ENCODE measurements at regions not wholly inside any gene's neighbourhood (a gene's known extent, or its start where the extent isn't known, plus 50 kb on each side); places are given as distances from the start of the nearest gene placed in this dataset.

DNA sequence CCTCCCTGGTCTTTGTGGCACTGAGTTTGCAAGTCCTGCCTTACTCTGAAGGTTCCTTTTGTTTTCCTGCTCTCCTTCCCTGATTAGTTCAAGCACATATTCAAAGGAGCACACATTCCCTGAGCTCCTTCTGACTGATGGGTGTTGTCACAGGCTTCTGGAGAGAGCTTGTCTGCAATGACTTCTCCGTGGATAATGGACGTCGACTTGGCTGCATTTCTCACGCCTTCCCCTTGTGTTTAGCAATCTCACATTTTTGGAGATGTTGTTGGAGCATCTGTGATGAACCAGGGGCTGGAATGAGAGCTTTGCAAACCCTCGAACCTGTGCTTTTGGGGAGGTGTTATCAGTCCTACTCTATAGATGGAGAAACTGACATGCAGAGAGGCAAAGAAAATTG, 375.4 kb upstream of the PROK2 start:
- POLR2A ChIA-PET, result no interaction called here
- no peak overlapping the region for H3K27ac ChIP-seq (ENCODE audit: low read length)
- H3K4me1 ChIP-seq (ENCODE audit: control insufficient read depth, insufficient read depth, low read length), result no peaks in the 10 kb centered on the region; the same call in 1 of the 2 replicates
- DNase-seq (ENCODE audit: low read depth, low spot score), result no peak
- no peak overlapping the region for H3K4me3 ChIP-seq (ENCODE audit: low read depth in 2 of 2, low read length in 2 of 2)
- TF ChIP-seq POLR2AphosphoS5 (IDR thresholded peaks at IDR 0.05; ENCODE audit: low read depth, low read length) (no peak), TCF7L2 (IDR thresholded peaks at IDR 0.05; ENCODE audit: low read depth, low read length) (no peak), SIN3A (IDR thresholded peaks at IDR 0.05; ENCODE audit: borderline replicate concordance, insufficient read depth, low read depth, low read length) (no peak)
- TF ChIP-seq, protein P1, sequence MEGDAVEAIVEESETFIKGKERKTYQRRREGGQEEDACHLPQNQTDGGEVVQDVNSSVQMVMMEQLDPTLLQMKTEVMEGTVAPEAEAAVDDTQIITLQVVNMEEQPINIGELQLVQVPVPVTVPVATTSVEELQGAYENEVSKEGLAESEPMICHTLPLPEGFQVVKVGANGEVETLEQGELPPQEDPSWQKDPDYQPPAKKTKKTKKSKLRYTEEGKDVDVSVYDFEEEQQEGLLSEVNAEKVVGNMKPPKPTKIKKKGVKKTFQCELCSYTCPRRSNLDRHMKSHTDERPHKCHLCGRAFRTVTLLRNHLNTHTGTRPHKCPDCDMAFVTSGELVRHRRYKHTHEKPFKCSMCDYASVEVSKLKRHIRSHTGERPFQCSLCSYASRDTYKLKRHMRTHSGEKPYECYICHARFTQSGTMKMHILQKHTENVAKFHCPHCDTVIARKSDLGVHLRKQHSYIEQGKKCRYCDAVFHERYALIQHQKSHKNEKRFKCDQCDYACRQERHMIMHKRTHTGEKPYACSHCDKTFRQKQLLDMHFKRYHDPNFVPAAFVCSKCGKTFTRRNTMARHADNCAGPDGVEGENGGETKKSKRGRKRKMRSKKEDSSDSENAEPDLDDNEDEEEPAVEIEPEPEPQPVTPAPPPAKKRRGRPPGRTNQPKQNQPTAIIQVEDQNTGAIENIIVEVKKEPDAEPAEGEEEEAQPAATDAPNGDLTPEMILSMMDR (IDR thresholded peaks at IDR 0.05), result no peak
- TF ChIP-seq, protein P2, sequence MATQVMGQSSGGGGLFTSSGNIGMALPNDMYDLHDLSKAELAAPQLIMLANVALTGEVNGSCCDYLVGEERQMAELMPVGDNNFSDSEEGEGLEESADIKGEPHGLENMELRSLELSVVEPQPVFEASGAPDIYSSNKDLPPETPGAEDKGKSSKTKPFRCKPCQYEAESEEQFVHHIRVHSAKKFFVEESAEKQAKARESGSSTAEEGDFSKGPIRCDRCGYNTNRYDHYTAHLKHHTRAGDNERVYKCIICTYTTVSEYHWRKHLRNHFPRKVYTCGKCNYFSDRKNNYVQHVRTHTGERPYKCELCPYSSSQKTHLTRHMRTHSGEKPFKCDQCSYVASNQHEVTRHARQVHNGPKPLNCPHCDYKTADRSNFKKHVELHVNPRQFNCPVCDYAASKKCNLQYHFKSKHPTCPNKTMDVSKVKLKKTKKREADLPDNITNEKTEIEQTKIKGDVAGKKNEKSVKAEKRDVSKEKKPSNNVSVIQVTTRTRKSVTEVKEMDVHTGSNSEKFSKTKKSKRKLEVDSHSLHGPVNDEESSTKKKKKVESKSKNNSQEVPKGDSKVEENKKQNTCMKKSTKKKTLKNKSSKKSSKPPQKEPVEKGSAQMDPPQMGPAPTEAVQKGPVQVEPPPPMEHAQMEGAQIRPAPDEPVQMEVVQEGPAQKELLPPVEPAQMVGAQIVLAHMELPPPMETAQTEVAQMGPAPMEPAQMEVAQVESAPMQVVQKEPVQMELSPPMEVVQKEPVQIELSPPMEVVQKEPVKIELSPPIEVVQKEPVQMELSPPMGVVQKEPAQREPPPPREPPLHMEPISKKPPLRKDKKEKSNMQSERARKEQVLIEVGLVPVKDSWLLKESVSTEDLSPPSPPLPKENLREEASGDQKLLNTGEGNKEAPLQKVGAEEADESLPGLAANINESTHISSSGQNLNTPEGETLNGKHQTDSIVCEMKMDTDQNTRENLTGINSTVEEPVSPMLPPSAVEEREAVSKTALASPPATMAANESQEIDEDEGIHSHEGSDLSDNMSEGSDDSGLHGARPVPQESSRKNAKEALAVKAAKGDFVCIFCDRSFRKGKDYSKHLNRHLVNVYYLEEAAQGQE (IDR thresholded peaks at IDR 0.05; ENCODE audit: insufficient read depth in 1 of 2, low read depth in 2 of 2, low read length in 1 of 2), result no peak
- no peaks in the 10 kb centered on the region for H3K36me3 ChIP-seq (ENCODE audit: control insufficient read depth, insufficient read depth, low read length)
- CTCF ChIA-PET, result no interaction called here
- H3K9me3 ChIP-seq (ENCODE audit: control insufficient read depth, insufficient read depth, low read depth, low read length), result no peaks in the 10 kb centered on the region
- no peaks in the 10 kb centered on the region for H3K27me3 ChIP-seq (ENCODE audit: control insufficient read depth, insufficient read depth, low read length)
- intact Hi-C loops (cut with micrococcal nuclease; ENCODE audit: unreplicated experiment) (no loop called here), in situ Hi-C loops (cut with HindIII; ENCODE audit: low pct_unique_long_range_greater_than_20kb, low sequenced_read_pairs) (no loop called here)
- BruUV-seq (replicated peaks), result no TSS peak
- no peak for ATAC-seq

DNA sequence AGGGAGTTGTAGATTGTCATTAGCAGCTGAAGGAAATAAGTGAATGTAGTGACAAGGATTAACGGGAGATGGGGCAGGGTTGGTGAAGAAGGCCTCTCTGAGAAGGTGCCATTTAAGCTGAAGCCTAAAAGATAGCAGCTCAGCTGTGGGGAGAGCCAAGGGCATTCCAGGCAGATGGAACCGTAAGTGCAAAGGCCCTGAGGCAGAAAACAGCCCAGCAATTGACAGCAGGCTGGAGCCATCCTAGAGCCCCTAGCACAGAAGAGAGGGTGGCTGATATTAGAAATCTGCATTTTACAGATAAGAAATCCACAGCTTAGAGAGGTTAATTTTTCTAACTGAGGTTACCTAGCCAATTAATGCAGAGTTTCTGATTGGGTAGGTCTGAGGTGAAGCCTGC, 374.5 kb upstream of the PROK2 start:
- CTCF ChIA-PET, result no interaction called here

More for the DNA sequence above, 374.5 kb upstream of the PROK2 start:
- Histone ChIP-seq H3K27me3 (ENCODE audit: control insufficient read depth, insufficient read depth, low read length) (no peaks in the 10 kb centered on the region), H3K9me3 (ENCODE audit: control insufficient read depth, insufficient read depth, low read depth, low read length) (no peaks in the 10 kb centered on the region), H3K4me3 (ENCODE audit: low read depth in 2 of 2, low read length in 2 of 2) (no peak overlapping the region), H3K4me1 (ENCODE audit: control insufficient read depth, insufficient read depth, low read length) (no peaks in the 10 kb centered on the region; the same call in 1 of the 2 replicates), H3K36me3 (ENCODE audit: control insufficient read depth, insufficient read depth, low read length) (no peaks in the 10 kb centered on the region), H3K27ac (ENCODE audit: low read length) (no peak overlapping the region)
- in situ Hi-C loops (cut with HindIII; ENCODE audit: low pct_unique_long_range_greater_than_20kb, low sequenced_read_pairs), result no loop called here
- intact Hi-C loops (cut with micrococcal nuclease; ENCODE audit: unreplicated experiment), result no loop called here
- DNase-seq (ENCODE audit: low read depth, low spot score) (no peak), ATAC-seq (no peak)
- TF ChIP-seq POLR2AphosphoS5 (IDR thresholded peaks at IDR 0.05; ENCODE audit: low read depth, low read length), result no peak
- no peak for TF ChIP-seq SIN3A (IDR thresholded peaks at IDR 0.05; ENCODE audit: borderline replicate concordance, insufficient read depth, low read depth, low read length)
- TF ChIP-seq, protein P2 (IDR thresholded peaks at IDR 0.05; ENCODE audit: insufficient read depth in 1 of 2, low read depth in 2 of 2, low read length in 1 of 2), result no peak
- no peak for TF ChIP-seq TCF7L2 (IDR thresholded peaks at IDR 0.05; ENCODE audit: low read depth, low read length)
- TF ChIP-seq, protein P1 (IDR thresholded peaks at IDR 0.05), result no peak
- no TSS peak for BruUV-seq (replicated peaks)
- POLR2A ChIA-PET, result no interaction called here
